WTC11 (cell line): ENCODE measurements at regions not wholly inside any gene's neighbourhood (a gene's known extent, or its start where the extent isn't known, plus 50 kb on each side); places are given as distances from the start of the nearest gene placed in this dataset.

ENCODE experiments used
- ATAC-seq: fragments of 200-7000 bp; cut with Tn5 transposase; 2 replicates; pipeline ENCODE4 v1.10.0; 2021; ENCODE audit warnings: mild to moderate bottlenecking, moderate library complexity
- CTCF ChIA-PET: fragments of 300-600 bp; sonication (Branson Sonifier 250); formaldehyde crosslinking; loops from one replicate; lab custom pipeline; 2021; ENCODE audit warnings: antibody characterized with exemption; lab: Charles Lee
- POLR2A ChIA-PET: fragments of 350-600 bp; sonication (Branson Sonifier 250); formaldehyde crosslinking; loops from one replicate; lab custom pipeline; 2021; ENCODE audit warnings: antibody characterized with exemption; lab: Charles Lee
- DNase-seq: peaks from one replicate; pipeline ENCODE4 v3.0.0; 2021; ENCODE audit warnings: low spot score
- H3K27ac Mint-ChIP-seq: 2 replicates; pipeline ENCODE4 v1.8.0; 2021; ENCODE audit warnings: mixed read lengths
- H3K27me3 Mint-ChIP-seq: 2 replicates; pipeline ENCODE4 v1.8.0; 2021; ENCODE audit warnings: low read depth, mild to moderate bottlenecking, moderate library complexity, mixed read lengths
- H3K36me3 Mint-ChIP-seq: 2 replicates; pipeline ENCODE4 v1.8.0; 2021; ENCODE audit warnings: mixed read lengths
- H3K4me1 Mint-ChIP-seq: 2 replicates; pipeline ENCODE4 v1.8.0; 2022; ENCODE audit warnings: mixed read lengths
- H3K4me3 Mint-ChIP-seq: 2 replicates; pipeline ENCODE4 v1.8.0; 2021; ENCODE audit warnings: mild to moderate bottlenecking, moderate library complexity, mixed read lengths
- H3K9me3 Mint-ChIP-seq: 2 replicates; pipeline ENCODE4 v1.8.0; 2021; ENCODE audit warnings: mixed read lengths
- GABPB1 ChIP-seq: sonication (generic); formaldehyde crosslinking; IDR thresholded peaks from 2 replicates; pipeline ENCODE4 v1.8.1; 2023; ENCODE audit warnings: mild to moderate bottlenecking, missing genetic modification reagents
- JUN ChIP-seq: sonication (generic); formaldehyde crosslinking; IDR thresholded peaks from 2 replicates; pipeline ENCODE4 v1.8.0; 2023; ENCODE audit warnings: mild to moderate bottlenecking, missing genetic modification reagents
- RELA ChIP-seq: sonication (generic); formaldehyde crosslinking; IDR thresholded peaks from 2 replicates; pipeline ENCODE4 v1.8.1; 2022; ENCODE audit warnings: missing genetic modification reagents, mild to moderate bottlenecking, borderline replicate concordance
- TF ChIP-seq, protein P1 (sequence below): sonication (generic); formaldehyde crosslinking; IDR thresholded peaks from 2 replicates; pipeline ENCODE4 v1.8.0; 2023; ENCODE audit warnings: missing genetic modification reagents, mild to moderate bottlenecking, borderline replicate concordance

DNA sequence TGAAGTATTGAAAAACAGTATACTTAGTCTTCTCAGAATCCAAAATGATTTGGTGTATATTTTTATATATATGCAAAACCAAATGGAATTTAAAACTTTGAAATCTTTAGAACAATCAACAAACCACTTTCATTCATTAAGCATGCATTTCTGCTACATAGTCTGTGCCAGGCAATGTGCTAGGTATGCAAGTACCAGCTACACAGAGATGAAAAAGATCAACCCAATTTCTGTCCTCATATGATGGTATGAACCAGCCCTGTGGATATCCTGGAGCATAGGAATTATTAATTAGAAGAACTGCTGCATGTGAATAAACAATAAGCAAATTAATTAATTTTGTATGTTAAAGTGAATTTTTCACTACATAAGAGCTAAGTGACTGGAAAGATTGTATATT, 51.2 kb upstream of the RTN4 start:
- Mint-ChIP-seq H3K9me3 (no peaks in the 10 kb centered on the region), H3K4me1 (peaks cover 3% of the 10 kb centered on the region; the same call in 1 of the 2 replicates), H3K27ac (no peak overlapping the region), H3K4me3 (no peak overlapping the region), H3K27me3 (no peaks in the 10 kb centered on the region), H3K36me3 (no peaks in the 10 kb centered on the region)
- no peak for ATAC-seq
- no peak for TF ChIP-seq JUN (CRISPR knock-in tag)
- TF ChIP-seq RELA (CRISPR knock-in tag) = no peak
- no peak for DNase-seq
- POLR2A ChIA-PET = interaction anchor here (0.6 kb wide), 1 partner anchor 15 kb away, joined by 3 read pairs; no protein-coding TSS in a partner anchor
- CTCF ChIA-PET = interaction anchor here (1.5 kb wide), 1 partner anchor 263 kb away, joined by 3 read pairs; no protein-coding TSS in a partner anchor

DNA sequence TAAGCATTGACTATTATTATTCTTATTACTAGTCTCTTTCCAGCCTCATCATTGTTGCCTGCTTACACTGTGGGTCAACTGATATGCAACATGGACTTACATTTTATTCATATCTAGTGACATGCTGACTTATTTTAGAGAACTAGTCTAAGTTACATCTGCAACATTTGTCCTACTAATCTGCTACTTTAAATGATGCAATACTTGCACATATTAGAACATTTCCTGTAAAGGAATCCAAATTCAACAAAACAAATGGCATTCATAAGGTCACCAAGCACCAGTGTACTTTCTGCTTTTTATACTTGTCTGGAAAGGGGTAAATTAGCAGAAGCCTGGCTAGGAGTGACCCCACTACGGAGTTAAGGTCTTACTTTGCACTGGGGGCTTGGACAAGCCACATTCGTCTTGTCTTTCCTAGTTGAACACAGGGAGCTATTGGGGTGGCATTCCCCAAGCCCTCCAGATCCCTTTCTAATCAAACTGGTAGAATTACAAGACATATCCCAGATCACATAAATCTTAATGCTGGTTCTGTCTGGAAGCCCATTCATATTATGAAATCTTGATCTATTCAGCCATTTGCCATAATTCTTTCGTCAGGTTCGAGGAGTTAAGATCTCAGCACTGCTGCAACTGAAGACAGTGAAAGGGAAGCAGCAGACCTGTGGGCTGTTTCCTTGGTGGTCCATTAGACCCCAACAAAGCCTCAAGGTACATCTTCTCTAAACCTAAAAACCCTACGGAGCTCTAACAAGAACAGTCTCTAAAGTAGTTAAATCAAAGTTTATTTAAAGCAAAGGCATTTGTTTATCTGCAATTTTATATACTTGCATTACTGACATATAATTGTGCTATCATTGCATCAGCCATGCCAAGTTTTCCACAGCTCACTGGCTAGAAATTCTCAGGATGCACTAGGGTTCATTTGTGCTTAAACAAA, 49.9 kb upstream of the RTN4 start:
- H3K27ac Mint-ChIP-seq = no peak overlapping the region
- peak; percentile 95 for TF ChIP-seq GABPB1
- TF ChIP-seq, protein P1, sequence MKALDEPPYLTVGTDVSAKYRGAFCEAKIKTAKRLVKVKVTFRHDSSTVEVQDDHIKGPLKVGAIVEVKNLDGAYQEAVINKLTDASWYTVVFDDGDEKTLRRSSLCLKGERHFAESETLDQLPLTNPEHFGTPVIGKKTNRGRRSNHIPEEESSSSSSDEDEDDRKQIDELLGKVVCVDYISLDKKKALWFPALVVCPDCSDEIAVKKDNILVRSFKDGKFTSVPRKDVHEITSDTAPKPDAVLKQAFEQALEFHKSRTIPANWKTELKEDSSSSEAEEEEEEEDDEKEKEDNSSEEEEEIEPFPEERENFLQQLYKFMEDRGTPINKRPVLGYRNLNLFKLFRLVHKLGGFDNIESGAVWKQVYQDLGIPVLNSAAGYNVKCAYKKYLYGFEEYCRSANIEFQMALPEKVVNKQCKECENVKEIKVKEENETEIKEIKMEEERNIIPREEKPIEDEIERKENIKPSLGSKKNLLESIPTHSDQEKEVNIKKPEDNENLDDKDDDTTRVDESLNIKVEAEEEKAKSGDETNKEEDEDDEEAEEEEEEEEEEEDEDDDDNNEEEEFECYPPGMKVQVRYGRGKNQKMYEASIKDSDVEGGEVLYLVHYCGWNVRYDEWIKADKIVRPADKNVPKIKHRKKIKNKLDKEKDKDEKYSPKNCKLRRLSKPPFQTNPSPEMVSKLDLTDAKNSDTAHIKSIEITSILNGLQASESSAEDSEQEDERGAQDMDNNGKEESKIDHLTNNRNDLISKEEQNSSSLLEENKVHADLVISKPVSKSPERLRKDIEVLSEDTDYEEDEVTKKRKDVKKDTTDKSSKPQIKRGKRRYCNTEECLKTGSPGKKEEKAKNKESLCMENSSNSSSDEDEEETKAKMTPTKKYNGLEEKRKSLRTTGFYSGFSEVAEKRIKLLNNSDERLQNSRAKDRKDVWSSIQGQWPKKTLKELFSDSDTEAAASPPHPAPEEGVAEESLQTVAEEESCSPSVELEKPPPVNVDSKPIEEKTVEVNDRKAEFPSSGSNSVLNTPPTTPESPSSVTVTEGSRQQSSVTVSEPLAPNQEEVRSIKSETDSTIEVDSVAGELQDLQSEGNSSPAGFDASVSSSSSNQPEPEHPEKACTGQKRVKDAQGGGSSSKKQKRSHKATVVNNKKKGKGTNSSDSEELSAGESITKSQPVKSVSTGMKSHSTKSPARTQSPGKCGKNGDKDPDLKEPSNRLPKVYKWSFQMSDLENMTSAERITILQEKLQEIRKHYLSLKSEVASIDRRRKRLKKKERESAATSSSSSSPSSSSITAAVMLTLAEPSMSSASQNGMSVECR (CRISPR knock-in tag) = no peak
- no peaks in the 10 kb centered on the region for H3K27me3 Mint-ChIP-seq
- H3K4me3 Mint-ChIP-seq = no peak overlapping the region
- ATAC-seq (no peak), DNase-seq (no peak)
- H3K9me3 Mint-ChIP-seq = no peaks in the 10 kb centered on the region
- peaks cover 3% of the 10 kb centered on the region; the same call in 1 of the 2 replicates for H3K4me1 Mint-ChIP-seq
- ChIA-PET POLR2A (interaction anchor here (1.0 kb wide), 1 partner anchor 50 kb away, joined by 3 read pairs; the partner anchor contains the start of gene RTN4), CTCF (no interaction called here)
- no peaks in the 10 kb centered on the region for H3K36me3 Mint-ChIP-seq
